CD4-positive, alpha-beta T cell treated with Interleukin-6 at 100 ng/mL for 8 hours (primary cell): ENCODE measurements at regions not wholly inside any gene's neighbourhood (a gene's known extent, or its start where the extent isn't known, plus 50 kb on each side); places are given as distances from the start of the nearest gene placed in this dataset.

Source experiments
- DNase-seq: peaks from one replicate; pipeline ENCODE4 v3.0.0-alpha.2; 2020; ENCODE audit warnings: mixed read lengths, low spot score

- no peak for DNase-seq
These were observed 817.6 kb downstream of the CCSER2 start for GRCh38 chr10:85145966-85146365.

- no peak for DNase-seq
These were observed 819.2 kb downstream of the CCSER2 start for GRCh38 chr10:85147346-85148250.

- DNase-seq: no peak
These were observed 820.6 kb downstream of the CCSER2 start for GRCh38 chr10:85148693-85149640.

GRCh38 chr10:85149766-85150165 lies 821.4 kb downstream of the CCSER2 start:
- DNase-seq: no peak

GRCh38 chr10:85151506-85151905 lies 823.1 kb downstream of the CCSER2 start:
- DNase-seq: no peak

GRCh38 chr10:85152496-85152895 lies 824.1 kb downstream of the CCSER2 start:
- DNase-seq: no peak

- no peak for DNase-seq
These were observed 824.5 kb downstream of the CCSER2 start for GRCh38 chr10:85152911-85153310.

- no peak for DNase-seq
These were observed 828.8 kb downstream of the CCSER2 start for GRCh38 chr10:85157206-85157605.

- no peak for DNase-seq
These were observed 839.9 kb downstream of the CCSER2 start for GRCh38 chr10:85168243-85168642.

GRCh38 chr10:85170026-85170425 lies 841.6 kb downstream of the CCSER2 start:
- no peak for DNase-seq

GRCh38 chr10:85175635-85176034 lies 847.2 kb downstream of the CCSER2 start:
- no peak for DNase-seq

GRCh38 chr10:85177767-85178166 lies 849.4 kb downstream of the CCSER2 start:
- DNase-seq: no peak

GRCh38 chr10:85187047-85187446 lies 858.7 kb downstream of the CCSER2 start:
- no peak for DNase-seq

GRCh38 chr10:85188770-85189484 lies 860.5 kb downstream of the CCSER2 start:
- DNase-seq: no peak

- no peak for DNase-seq
These were observed 865.4 kb downstream of the CCSER2 start for GRCh38 chr10:85193796-85194195.

- no peak for DNase-seq
These were observed 866.3 kb downstream of the CCSER2 start for GRCh38 chr10:85194706-85195105.

- no peak for DNase-seq
These were observed 867.2 kb downstream of the CCSER2 start for GRCh38 chr10:85195596-85195995.

GRCh38 chr10:85204814-85205213 lies 876.4 kb downstream of the CCSER2 start:
- DNase-seq: no peak

- no peak for DNase-seq
These were observed 884.1 kb downstream of the CCSER2 start for GRCh38 chr10:85212526-85212925.

- no peak for DNase-seq
These were observed 885.1 kb downstream of the CCSER2 start for GRCh38 chr10:85213493-85213892.

GRCh38 chr10:85222300-85222699 lies 893.9 kb downstream of the CCSER2 start:
- no peak for DNase-seq

GRCh38 chr10:85224366-85224940 lies 896.1 kb downstream of the CCSER2 start:
- no peak for DNase-seq
